GM19467 (cell line): ENCODE measurements at regions not wholly inside any gene's neighbourhood (a gene's known extent, or its start where the extent isn't known, plus 50 kb on each side); places are given as distances from the start of the nearest gene placed in this dataset.
"Not testable (repeated sequence)": the region's sequence is repeated elsewhere in the genome, so short reads cannot be mapped to it uniquely, and the experiment has no call there.

Experiments
- ATAC-seq: cut with Tn5 transposase; IDR thresholded peaks from one replicate; pipeline ENCODE4 v1.9.1; 2021; ENCODE audit warnings: mild to moderate bottlenecking, moderate library complexity; ENCODE audit not compliant: unreplicated experiment

DNA sequence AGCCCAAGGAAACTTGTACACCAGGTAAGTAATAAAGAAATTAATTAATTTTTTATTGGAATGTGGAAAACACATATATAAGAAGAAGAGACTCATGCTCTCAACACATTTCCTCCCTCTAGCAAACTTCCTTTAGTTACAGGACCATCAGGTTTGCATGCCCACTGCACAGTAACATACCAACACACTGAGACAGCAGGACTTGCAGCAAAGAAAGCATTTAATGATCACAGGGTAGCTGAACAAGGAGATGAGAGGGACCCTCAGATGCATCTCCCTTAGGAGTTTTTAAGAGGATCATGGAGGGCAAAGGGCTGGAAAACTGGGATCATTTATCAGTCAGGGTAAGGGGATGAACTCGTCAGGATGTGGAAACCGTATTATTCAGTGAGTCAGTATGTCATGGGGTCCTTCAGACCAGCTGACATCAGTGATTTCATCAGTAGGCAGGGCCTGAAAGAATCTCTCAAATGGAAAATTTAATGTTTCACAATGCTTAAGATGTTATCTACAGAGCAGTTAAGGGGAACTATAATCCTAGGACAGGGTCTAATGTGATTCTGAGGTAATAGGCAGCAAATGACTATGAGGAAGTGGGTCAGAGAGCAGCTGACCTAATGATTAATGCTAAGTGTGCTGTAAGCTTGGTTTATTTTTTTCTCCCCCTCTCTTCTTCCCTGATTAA lies 193.8 kb upstream of the RND3 start:
- no peak for ATAC-seq

DNA sequence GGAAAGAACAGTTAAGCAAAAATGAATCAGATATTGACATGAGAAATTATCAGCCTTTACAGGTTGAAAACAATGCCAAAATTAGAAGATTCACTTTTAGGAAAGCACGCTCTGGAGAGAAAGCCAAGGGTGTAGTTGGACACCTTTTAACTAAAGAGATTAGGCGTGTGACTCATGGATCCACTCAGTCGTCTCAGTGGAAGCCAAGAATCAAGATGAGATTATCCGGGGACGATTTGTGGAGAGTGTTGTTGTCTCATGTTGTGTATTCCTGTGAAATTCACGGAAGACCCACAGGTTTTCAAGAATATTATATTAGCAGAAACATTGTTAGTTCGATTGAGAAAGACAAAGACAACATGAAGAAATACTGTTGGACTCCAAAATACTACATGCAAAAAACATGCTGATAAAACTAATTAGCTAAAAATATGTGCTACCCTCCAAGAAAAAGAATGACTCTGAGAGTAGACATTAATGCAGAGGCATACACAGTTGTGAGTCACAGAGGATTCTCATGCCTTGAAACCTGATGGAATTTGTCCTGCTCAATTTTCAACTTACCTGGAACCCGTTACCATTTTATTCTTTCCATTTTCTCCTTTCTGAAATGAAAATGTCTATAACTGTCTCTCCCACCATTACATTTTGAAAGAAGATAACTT lies 192.1 kb upstream of the RND3 start:
- no peak for ATAC-seq

DNA sequence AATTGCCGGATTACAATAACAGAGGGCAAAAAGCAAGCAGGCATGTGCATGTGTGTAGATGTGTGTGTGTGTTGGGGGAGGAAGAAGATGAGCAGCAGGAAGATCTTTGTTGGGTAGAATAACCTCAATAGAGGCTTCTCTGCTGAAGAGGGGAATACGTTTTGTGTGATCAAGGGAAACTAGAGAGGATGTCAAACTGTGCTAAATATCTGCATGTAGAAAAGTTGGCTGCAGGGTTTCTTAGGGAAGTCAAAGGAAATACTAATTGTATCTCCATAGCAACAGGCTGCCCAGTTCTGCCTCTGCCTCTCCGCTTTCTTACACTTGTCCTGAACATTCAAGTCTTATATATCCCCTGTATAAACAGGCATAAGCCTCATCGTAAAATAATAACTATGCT lies 190.1 kb upstream of the RND3 start:
- ATAC-seq: no peak

DNA sequence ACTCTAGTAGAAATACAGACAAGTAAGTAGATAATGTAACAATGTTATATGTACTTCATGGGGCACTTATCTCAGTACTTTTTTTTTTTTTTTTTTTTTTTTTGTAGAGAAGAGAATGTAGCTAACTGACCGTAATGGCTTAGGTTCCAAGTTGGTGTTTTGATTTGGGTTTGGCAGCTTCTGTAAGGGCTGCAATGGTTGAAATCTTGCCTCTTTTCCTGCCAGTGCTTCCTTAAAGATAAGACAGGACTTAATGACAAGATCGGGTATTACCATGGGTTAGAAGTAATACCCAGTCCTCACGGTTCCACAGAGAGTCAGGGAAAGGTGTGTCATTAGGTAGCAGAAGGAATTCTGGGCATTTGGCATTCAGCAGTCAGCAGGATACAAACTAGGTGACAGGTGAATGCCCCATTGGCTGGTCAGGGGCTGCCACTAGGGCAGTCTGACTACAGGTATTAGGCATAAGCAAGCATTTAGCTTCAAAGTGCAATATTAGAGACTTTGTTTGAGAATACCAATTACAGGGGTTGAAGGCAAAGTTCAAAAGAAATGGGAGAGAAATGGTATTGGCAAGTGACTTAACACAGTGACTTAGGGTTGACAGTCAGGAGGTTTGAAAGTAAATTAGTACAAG lies 189.4 kb upstream of the RND3 start:
- ATAC-seq: no peak

DNA sequence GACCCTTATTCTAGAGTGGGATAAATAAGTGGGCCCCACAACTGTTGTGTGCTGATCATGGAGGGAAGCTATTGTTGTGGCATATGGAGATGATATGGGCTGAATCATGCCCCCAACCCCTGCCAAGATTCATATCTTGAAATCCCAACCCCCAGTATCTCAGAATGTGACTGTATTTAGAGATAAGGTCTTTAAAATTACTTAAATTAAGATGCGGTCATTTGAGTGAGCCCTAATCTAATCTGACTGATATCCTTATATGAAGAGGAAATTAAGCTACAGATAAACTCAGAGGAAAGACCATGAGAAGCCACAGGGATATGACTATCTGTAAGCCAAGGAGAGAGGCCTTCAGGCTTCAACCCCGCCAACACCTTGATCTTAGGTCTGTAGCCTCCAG lies 188.3 kb upstream of the RND3 start:
- ATAC-seq: no peak

DNA sequence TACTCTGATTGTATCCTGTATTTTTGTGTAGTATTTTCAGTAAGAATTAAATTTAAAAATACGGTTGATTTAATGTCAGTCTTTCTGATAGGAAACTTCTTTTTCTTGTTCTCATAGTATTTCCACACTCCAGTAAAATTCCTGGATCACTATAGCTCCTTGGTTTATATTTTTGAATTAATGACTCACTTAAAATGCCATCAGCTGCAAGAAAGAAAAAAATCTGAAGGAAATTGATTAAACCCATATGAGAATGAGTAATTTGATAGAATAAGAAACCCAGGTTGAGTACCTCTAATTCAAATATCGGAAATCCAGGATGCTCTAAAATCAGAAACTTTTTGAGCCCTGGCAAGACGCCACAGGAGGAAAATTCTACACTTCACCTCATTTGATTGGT lies 186.8 kb upstream of the RND3 start:
- no peak for ATAC-seq

DNA sequence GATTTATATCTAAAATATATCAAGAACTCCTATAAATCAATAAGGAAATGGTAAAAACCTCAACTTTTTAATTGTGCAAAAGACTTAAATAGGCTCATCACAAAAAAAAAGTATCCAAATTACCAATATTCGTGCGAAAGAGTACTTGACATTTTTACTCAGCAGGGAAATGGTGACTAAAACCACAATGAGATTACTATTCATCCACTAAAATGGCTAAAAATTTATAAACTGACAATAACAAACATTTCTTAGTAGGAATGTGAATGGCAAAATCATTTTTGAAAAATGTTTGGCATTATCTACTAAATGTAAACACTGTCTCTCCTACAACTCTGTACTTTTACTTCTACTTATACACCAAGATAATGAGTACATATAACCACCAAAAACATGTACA lies 184.8 kb upstream of the RND3 start:
- ATAC-seq: no peak

DNA sequence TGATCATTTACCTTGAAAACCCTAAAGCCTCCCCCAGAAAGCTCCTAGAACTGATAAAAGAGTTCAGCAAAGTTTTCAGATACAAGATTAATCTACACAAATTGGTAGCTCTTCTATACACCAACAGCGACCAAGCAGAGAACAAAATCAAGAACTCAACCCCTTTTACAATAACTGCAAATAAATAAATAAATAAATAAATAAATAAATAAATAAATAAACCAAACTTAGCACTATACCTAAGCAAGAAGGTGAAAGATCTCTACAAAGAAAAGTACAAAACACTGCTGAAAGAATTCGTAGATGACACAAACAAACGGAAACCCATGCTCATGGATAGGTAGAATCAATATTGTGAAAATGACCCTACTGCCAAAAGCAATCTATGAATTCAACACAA lies 182.0 kb upstream of the RND3 start:
- ATAC-seq: no peak

DNA sequence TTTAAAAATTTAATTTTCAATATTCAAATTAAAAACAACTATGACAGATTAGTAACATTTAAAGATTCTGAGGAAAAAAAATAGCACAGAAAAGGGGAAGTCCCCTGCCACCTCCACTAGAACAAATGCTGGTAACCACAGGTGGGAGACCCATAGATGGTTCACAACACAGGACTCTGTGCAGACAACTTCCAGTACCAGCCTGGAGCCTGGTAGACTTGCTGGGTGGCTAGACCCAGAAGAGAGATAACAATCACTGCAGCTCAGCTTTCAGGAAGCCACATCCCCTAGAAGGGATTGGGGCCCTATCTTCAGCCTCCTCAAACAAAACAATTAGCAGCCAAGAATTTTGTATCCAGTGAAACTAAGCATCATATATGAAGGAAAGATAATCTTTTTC lies 179.6 kb upstream of the RND3 start:
- ATAC-seq: not testable (repeated sequence)

DNA sequence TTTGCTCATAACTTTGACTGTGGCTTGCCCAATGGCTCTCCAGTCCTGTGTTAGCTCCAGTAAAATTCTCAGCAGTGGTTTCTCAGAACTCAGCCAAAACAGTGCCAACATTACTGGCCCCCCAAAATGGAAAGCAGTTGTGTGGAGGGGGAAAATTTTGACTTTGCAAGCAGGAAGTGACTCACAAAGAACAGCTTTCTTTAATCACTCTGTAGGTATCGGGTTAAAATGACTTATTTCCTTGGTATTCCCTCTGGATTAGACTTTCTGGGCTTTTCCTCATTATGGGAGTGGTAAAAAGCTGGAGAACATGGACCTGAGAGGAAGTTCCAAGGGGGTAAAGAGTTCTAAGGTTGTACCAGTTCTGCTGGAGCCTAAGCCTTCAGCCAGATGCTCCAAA lies 175.7 kb upstream of the RND3 start:
- ATAC-seq: no peak

DNA sequence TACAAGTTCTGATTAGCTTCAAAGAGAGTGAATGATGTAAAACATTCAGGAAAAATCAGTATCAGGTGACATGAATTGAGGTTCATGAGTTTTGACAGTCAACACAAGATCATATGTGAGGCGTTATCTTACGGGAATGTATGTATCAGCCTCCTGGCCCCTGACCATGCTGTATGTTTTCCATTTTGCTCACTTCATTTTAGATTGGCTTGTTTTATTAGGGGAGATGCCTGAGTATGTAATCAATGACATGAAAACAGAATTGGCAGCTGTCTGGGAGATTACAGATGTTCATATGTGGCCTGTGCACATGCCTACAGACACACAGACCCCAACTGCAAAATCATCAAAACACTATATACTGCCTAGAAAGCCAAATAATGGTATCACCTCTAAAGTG lies 168.5 kb upstream of the RND3 start:
- no peak for ATAC-seq

DNA sequence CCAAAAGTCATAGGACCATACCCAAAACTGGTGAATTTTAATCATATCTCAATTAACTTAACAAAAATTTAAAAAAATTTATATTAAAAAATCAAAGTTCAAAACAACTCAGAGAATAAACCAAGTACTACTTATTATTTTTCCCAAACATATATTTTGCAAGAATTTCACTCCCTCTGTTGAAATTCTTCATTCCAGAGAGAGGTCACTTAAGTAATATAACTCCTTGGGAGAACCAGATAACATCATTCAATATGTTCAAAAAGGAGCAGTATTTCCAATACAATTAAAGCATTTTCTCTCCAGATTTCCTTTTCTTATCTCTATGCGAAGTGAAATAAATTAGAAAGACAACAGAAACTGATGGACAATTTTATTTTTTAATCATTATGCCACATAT lies 165.9 kb upstream of the RND3 start:
- ATAC-seq: no peak

DNA sequence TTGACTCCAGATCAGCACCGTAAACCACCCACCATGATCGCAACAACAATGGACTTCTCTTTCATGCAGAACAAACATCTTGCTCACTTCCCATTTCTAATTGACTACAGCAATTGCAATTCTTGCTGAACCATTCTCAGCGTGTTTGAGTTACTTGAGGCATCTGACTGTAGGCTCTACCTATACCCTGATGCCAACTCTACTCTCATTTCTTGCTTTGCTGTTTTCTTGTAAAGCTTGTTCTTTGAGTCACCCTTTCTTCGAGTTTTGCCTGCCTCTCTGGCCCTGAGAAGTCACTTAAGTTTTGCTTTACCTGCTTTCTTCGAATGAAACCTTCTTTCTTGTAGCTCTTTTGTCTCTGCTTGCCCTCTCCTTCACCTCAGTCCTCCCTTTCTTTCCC lies 160.5 kb upstream of the RND3 start:
- ATAC-seq: no peak

DNA sequence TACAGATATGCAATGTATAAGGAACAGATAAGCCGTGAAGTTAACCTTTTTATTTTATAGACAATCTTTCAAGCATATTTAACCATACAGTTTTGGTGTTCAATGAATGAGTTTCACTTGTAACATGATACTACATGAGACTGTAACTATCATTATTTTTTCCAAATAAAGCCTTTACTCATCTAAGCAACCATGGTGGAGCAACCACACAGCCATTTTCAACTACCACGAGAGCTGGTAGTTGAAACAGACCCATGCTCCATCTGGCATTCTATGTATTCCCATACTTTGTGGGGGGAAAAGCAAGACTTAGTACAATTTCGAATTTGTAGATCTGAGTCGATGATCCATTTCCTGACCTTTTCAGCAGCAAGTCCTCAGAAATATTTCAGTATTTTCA lies 159.3 kb upstream of the RND3 start:
- ATAC-seq: no peak

DNA sequence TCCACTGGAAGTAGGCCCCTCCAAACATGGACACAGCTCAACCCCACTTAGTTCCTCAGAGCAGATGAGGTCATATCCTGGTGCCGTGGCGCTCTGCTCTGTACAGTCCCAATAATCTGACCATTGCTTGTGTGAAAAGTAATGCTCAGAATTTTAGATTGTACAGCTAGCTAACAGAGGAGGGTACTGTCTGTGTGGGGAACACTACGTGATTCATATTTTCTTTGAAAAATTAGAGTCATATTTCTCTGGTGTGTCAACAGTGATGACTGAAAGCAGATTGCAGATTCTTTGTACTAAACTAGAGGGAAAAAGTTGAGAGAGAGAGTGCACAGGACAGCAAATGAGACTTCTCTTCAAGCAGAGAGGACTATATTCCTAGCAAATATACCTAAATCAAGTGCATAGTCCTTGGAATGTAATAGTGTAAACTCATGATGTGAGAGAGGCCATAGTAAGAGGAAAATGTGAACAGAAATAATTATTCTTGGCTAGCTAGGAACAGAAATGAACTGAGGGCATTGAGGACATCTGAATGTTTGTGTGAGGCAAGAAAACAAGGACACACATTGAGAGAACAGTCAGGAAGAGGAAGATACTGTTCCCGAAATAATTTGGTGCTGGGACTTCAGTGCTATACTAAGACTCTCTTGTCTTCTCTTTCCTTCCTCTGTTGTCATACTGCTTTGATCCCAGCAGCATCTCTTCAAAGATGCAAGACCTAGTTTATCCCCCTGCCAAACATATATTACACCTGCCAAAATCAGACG lies 157.0 kb upstream of the RND3 start:
- ATAC-seq: no peak

DNA sequence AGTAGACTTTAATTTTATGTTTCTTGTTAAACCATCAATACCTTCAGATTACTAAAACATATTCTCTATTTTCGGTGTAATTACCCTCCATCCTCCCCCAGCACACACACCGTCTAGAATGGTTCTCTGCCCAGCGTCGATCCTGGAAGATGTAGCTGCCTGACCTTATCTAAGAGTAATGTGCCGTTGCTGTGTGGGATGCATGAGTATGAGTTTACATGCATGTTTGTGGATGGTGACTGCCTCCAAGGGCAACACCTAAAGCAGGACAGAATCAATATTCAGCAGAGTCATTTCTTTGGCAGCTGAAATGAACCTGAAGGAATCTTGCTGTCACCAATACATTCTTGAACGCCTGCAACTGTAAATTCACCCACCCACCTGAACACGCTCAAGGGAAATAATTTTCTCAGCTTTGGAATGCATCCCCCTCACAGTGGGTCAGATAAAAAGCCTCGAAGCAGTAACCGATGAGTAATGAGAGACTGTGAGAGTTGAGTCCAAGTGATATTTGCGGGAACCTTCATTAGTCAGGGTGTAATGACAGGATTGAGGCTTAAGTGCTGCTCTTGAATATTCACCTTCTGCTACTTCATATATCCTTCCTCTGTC lies 155.8 kb upstream of the RND3 start:
- ATAC-seq: no peak

DNA sequence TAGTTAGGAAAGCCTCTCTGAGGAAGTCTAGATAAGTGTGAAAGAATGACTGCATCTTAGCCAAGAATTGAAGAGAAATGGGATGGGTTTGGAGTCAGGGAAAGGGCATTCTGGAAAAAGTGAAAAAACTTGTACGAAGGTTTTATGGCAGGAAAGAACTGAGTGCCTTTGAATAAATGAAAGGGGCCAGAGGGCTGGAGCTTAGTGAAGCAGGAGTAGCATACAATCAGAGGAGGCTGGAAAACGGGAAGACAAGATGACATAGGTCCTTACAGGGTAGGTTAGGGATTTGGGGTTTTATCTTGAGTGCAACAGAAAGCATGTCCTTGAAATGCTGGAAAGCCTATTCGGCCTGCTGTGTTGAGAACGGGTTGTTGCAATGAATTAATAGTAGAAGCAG lies 152.6 kb upstream of the RND3 start:
- ATAC-seq: no peak

DNA sequence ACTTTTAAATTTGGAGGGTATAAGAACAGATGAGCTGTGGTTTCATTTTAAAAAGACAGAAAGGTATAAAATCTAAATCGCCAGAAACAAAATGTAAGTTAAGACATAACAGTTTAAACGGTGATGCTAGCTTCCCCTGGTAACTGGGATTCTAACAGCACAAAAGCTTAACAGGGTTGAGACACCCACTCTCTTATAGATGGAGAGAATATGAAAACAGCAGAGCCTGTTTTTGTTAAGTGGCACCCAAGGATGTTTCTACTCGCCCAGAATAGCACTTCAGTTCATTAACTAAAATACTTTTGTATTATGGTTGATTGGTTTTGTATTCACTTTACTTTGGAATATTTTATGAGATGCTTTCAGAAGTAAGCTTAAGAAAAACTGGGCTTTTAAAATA lies 151.9 kb upstream of the RND3 start:
- ATAC-seq: no peak

DNA sequence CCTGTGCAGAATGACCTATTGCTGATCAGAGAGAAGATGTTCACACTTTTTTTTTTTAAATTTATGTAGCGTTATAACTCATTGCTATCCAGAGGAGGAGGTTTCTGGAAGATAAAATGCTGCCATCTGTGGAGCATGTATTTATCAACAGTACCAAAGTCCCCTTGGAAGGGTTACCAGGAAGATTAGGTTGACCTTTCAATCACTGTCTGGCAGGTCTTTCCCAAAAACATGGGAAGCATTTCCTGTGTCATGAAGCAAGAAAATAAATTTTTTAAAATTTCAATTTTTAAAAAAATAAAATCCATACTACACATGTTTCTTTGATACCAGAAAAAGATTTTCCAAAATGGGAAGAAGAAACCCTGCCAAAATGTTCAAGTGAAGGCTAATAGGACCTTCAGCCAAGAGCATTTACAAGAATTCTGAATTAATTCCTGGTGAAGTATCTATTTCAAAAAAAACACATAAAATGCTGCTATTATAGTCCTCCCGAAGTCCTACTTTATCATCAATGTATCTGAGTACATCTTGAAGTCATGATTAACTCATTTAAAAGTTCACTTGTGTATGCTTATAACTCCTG lies 143.9 kb upstream of the RND3 start:
- no peak for ATAC-seq

DNA sequence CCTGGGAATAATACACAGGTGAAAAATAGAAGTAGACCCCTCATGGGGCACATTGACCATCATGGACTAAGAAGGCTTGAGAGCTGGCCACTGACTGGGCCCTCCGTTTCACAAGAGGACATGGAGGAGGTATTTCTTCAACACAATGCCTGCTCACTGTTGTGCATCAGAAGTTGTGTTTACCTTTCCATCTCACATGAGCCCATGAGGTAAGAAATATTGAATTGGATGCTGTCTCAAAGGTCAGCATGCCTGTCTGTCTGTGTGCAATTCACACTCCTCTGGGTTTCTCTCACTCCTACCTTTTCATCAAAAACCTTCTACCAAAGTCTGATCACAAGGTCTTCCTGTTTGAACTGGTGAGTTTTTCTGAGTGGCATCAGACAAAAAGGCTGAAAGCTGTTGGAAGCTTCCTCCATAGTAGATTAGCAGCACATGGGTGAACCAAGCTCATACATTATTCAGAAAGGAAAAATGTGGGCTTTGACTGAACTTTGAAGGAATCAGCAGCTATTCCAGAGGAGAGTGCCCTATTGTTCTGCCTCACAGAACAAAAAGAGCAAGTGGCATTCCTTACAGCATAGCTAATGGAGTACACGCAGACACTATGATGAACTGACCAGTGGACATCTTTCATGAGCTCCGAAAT lies 143.2 kb upstream of the RND3 start:
- no peak for ATAC-seq
